ENCODE measurements at regions not wholly inside any gene's neighbourhood (a gene's known extent, or its start where the extent isn't known, plus 50 kb on each side); places are given as distances from the start of the nearest gene placed in this dataset.

DNA sequence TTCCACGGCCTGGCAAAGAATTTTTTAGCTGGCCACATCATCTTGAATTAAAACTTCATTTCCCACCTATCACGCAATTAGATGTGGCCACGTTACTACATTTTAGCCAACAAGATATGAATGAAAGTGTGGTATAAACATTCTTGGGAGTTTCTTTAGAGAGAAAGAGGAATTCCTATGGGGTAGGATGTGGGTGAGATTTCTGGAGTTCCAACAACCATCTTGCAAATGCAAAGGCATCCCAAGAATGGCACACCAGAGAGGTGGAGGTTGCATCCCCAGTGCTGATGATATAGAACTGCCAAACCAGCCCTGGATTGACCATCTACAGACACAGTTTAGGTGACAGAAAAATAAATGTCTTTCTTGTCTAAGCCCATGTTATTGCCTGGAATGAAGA, 66.3 kb upstream of the AKAP13 start (continued):
- TF ChIP-seq NFIC (IDR thresholded peaks at IDR 0.05; ENCODE audit: low read depth, low read length) = no peak
- no peak for TF ChIP-seq HDAC6 (IDR thresholded peaks at IDR 0.05; ENCODE audit: unreplicated experiment)
- TF ChIP-seq SRF (IDR thresholded peaks at IDR 0.05; ENCODE audit: low read depth in 2 of 2, low read length in 2 of 2) = no peak
- no peak for TF ChIP-seq ESRRA (IDR thresholded peaks at IDR 0.05; ENCODE audit: low read length)

DNA sequence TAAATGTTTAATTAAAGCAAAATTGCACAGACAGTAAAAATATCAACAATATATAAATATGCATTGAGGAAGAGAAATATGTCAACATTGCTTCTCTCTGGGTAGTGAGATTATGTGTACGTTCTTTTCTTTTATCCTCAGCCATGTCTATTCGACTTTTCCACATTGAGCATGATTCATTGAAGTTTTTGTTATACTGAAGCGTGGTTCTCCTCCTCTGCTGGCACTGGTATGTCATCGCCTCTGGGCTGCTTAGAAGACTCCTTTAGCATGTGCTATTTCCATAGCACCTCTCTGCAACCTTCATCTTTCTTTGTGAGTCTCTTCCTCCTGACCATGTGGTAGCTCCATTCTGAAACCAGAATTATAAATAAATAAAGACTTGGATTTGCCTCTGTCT, 65.8 kb upstream of the AKAP13 start:
- POLR2A ChIA-PET = interaction anchor here (0.7 to 2.7 kb wide), 3 partner anchors 15 to 175 kb away, joined by 3 to 13 read pairs (median 5); partner anchors contain the start of gene AKAP13
- BruUV-seq (replicated peaks) = no TSS peak
- Histone ChIP-seq H3K4me2 (ENCODE audit: control insufficient read depth, insufficient read depth) (no peak overlapping the region), H3K4me3 (no peak overlapping the region), H3K27ac (ENCODE audit: control insufficient read depth, insufficient read depth) (no peak overlapping the region), H4K20me1 (ENCODE audit: control insufficient read depth, insufficient read depth) (no peaks in the 10 kb centered on the region), H3K4me1 (ENCODE audit: control insufficient read depth, insufficient read depth, low read length) (peaks cover 43% of the 10 kb centered on the region), H3K27me3 (replicated peaks in 1 of 2; ENCODE audit: control insufficient read depth in 2 of 2, insufficient read depth in 2 of 2, low read length in 1 of 2) (no peaks in the 10 kb centered on the region), H3K79me2 (ENCODE audit: control insufficient read depth, insufficient read depth, low read length) (no peaks in the 10 kb centered on the region), H2AFZ (ENCODE audit: control insufficient read depth, low read depth, low read length) (no peak overlapping the region), H3K36me3 (ENCODE audit: control insufficient read depth in 2 of 2, insufficient read depth in 2 of 2, low read length in 1 of 2) (no peaks in the 10 kb centered on the region), H3K9ac (ENCODE audit: control insufficient read depth, insufficient read depth, low read length) (no peak overlapping the region), H3K9me3 (replicated peaks; ENCODE audit: control insufficient read depth, insufficient read depth, low read length) (no peaks in the 10 kb centered on the region; the same call in 2 of the 3 replicates)
- no peak for ATAC-seq
- CTCF ChIA-PET = interaction anchor here (3.5 to 8.0 kb wide), 2 partner anchors 14 to 98 kb away, joined by 44 to 115 read pairs; no protein-coding TSS in a partner anchor
- SMC1A ChIA-PET (ENCODE audit: uncharacterized antibody, unreplicated experiment) = interaction anchor here (2.4 to 9.5 kb wide), 4 partner anchors 15 to 98 kb away, joined by 13 to 177 read pairs (median 32); no protein-coding TSS in a partner anchor
- RAD21 ChIA-PET (ENCODE audit: unreplicated experiment) = interaction anchor here (0.7 to 8.5 kb wide), 2 partner anchors 99 to 425 kb away, joined by 3 to 112 read pairs; no protein-coding TSS in a partner anchor
- TF ChIP-seq IRF4 (IDR thresholded peaks at IDR 0.05; ENCODE audit: low read depth, low read length) (no peak), MTA2 (IDR thresholded peaks at IDR 0.05; ENCODE audit: low read depth) (no peak), HCFC1 (IDR thresholded peaks at IDR 0.05; ENCODE audit: low read length) (no peak), REST (IDR thresholded peaks at IDR 0.05; ENCODE audit: low read depth, low read length) (no peak), SREBF2 (IDR thresholded peaks at IDR 0.05; ENCODE audit: low read length) (no peak), DPF2 (IDR thresholded peaks at IDR 0.05) (no peak), CTCF (IDR thresholded peaks at IDR 0.05 in 2 of 3, conservative IDR thresholded peaks at IDR 0.05 in 1 of 3; ENCODE audit: control insufficient read depth in 2 of 3, extremely low read depth in 1 of 3, insufficient read depth in 1 of 3, low read depth in 3 of 3, low read length in 3 of 3) (no peak), RCOR1 (conservative IDR thresholded peaks at IDR 0.05; ENCODE audit: low read depth, low read length) (no peak)
- TF ChIP-seq, protein P1, sequence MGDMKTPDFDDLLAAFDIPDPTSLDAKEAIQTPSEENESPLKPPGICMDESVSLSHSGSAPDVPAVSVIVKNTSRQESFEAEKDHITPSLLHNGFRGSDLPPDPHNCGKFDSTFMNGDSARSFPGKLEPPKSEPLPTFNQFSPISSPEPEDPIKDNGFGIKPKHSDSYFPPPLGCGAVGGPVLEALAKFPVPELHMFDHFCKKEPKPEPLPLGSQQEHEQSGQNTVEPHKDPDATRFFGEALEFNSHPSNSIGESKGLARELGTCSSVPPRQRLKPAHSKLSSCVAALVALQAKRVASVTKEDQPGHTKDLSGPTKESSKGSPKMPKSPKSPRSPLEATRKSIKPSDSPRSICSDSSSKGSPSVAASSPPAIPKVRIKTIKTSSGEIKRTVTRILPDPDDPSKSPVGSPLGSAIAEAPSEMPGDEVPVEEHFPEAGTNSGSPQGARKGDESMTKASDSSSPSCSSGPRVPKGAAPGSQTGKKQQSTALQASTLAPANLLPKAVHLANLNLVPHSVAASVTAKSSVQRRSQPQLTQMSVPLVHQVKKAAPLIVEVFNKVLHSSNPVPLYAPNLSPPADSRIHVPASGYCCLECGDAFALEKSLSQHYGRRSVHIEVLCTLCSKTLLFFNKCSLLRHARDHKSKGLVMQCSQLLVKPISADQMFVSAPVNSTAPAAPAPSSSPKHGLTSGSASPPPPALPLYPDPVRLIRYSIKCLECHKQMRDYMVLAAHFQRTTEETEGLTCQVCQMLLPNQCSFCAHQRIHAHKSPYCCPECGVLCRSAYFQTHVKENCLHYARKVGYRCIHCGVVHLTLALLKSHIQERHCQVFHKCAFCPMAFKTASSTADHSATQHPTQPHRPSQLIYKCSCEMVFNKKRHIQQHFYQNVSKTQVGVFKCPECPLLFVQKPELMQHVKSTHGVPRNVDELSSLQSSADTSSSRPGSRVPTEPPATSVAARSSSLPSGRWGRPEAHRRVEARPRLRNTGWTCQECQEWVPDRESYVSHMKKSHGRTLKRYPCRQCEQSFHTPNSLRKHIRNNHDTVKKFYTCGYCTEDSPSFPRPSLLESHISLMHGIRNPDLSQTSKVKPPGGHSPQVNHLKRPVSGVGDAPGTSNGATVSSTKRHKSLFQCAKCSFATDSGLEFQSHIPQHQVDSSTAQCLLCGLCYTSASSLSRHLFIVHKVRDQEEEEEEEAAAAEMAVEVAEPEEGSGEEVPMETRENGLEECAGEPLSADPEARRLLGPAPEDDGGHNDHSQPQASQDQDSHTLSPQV (IDR thresholded peaks at IDR 0.05) = no peak
- no peak for FAIRE-seq
- in situ Hi-C loops (cut with MboI) (loop anchor here (5.0 kb wide), 1 partner anchor 388 kb away; no protein-coding TSS in a partner anchor), intact Hi-C loops (cut with micrococcal nuclease; ENCODE audit: unreplicated experiment) (loop anchor here (5.0 to 10.0 kb wide), 3 partner anchors 53 to 390 kb away; partner anchors contain the start of gene AKAP13)
- DNase-seq (ENCODE audit: low read depth, low spot score) = no peak
- WGBS (ENCODE audit: insufficient coverage, insufficient replicate concordance, low lambda C conversion rate, missing lambda C conversion rate) = 96% methylated on average over 4 of the region's 4 CpGs

Measured in GM12878 (cell line).